ENCODE measurements at regions not wholly inside any gene's neighbourhood (a gene's known extent, or its start where the extent isn't known, plus 50 kb on each side); places are given as distances from the start of the nearest gene placed in this dataset.

GRCh38 chr14:100670017-100670752 lies 56.5 kb upstream of the DLK1 start:
- TF ChIP-seq GATAD2B (conservative IDR thresholded peaks at IDR 0.05; ENCODE audit: low read depth), result no peak
- no peak for TF ChIP-seq STAT1 (conservative IDR thresholded peaks at IDR 0.05)
- TF ChIP-seq, protein P1, sequence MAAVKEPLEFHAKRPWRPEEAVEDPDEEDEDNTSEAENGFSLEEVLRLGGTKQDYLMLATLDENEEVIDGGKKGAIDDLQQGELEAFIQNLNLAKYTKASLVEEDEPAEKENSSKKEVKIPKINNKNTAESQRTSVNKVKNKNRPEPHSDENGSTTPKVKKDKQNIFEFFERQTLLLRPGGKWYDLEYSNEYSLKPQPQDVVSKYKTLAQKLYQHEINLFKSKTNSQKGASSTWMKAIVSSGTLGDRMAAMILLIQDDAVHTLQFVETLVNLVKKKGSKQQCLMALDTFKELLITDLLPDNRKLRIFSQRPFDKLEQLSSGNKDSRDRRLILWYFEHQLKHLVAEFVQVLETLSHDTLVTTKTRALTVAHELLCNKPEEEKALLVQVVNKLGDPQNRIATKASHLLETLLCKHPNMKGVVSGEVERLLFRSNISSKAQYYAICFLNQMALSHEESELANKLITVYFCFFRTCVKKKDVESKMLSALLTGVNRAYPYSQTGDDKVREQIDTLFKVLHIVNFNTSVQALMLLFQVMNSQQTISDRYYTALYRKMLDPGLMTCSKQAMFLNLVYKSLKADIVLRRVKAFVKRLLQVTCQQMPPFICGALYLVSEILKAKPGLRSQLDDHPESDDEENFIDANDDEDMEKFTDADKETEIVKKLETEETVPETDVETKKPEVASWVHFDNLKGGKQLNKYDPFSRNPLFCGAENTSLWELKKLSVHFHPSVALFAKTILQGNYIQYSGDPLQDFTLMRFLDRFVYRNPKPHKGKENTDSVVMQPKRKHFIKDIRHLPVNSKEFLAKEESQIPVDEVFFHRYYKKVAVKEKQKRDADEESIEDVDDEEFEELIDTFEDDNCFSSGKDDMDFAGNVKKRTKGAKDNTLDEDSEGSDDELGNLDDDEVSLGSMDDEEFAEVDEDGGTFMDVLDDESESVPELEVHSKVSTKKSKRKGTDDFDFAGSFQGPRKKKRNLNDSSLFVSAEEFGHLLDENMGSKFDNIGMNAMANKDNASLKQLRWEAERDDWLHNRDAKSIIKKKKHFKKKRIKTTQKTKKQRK (IDR thresholded peaks at IDR 0.05; ENCODE audit: low read depth, low read length), result no peak
- TF ChIP-seq, protein P2, sequence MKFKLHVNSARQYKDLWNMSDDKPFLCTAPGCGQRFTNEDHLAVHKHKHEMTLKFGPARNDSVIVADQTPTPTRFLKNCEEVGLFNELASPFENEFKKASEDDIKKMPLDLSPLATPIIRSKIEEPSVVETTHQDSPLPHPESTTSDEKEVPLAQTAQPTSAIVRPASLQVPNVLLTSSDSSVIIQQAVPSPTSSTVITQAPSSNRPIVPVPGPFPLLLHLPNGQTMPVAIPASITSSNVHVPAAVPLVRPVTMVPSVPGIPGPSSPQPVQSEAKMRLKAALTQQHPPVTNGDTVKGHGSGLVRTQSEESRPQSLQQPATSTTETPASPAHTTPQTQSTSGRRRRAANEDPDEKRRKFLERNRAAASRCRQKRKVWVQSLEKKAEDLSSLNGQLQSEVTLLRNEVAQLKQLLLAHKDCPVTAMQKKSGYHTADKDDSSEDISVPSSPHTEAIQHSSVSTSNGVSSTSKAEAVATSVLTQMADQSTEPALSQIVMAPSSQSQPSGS (IDR thresholded peaks at IDR 0.05; ENCODE audit: low read length), result no peak
- TF ChIP-seq NBN (IDR thresholded peaks at IDR 0.05), result no peak
- TF ChIP-seq, protein P3, sequence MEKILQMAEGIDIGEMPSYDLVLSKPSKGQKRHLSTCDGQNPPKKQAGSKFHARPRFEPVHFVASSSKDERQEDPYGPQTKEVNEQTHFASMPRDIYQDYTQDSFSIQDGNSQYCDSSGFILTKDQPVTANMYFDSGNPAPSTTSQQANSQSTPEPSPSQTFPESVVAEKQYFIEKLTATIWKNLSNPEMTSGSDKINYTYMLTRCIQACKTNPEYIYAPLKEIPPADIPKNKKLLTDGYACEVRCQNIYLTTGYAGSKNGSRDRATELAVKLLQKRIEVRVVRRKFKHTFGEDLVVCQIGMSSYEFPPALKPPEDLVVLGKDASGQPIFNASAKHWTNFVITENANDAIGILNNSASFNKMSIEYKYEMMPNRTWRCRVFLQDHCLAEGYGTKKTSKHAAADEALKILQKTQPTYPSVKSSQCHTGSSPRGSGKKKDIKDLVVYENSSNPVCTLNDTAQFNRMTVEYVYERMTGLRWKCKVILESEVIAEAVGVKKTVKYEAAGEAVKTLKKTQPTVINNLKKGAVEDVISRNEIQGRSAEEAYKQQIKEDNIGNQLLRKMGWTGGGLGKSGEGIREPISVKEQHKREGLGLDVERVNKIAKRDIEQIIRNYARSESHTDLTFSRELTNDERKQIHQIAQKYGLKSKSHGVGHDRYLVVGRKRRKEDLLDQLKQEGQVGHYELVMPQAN (conservative IDR thresholded peaks at IDR 0.05), result no peak
- no peak for TF ChIP-seq ZSCAN29 (IDR thresholded peaks at IDR 0.05)
- no peak for TF ChIP-seq FOXM1 (IDR thresholded peaks at IDR 0.05; ENCODE audit: low read depth, low read length)
- no peak for TF ChIP-seq PBX3 (IDR thresholded peaks at IDR 0.05; ENCODE audit: insufficient replicate concordance, low read depth, low read length)
- TF ChIP-seq ZNF24 (IDR thresholded peaks at IDR 0.05), result no peak
- TF ChIP-seq TBL1XR1 (IDR thresholded peaks at IDR 0.05; ENCODE audit: low read depth, low read length), result no peak
- TF ChIP-seq POU2F2 (IDR thresholded peaks at IDR 0.05; ENCODE audit: borderline replicate concordance, low read depth, low read length), result no peak
- TF ChIP-seq HDAC6 (IDR thresholded peaks at IDR 0.05; ENCODE audit: unreplicated experiment), result no peak
- TF ChIP-seq MEF2A (IDR thresholded peaks at IDR 0.05; ENCODE audit: insufficient read depth, low read depth, low read length), result no peak
- H3K27ac ChIP-seq (ENCODE audit: control insufficient read depth, insufficient read depth), result no peak overlapping the region
- POLR2A ChIA-PET, result no interaction called here
- intact Hi-C loops (cut with micrococcal nuclease; ENCODE audit: unreplicated experiment), result no loop called here
- H3K9ac ChIP-seq (ENCODE audit: control insufficient read depth, insufficient read depth, low read length), result no peak overlapping the region
- H3K9me3 ChIP-seq (replicated peaks; ENCODE audit: control insufficient read depth, insufficient read depth, low read length), result no peaks in the 10 kb centered on the region
- DNase-seq (ENCODE audit: low read depth, low spot score), result no peak
- H3K4me3 ChIP-seq, result no peak overlapping the region
- in situ Hi-C loops (cut with MboI), result no loop called here
- SMC1A ChIA-PET (ENCODE audit: uncharacterized antibody, unreplicated experiment), result no interaction called here
- FAIRE-seq, result no peak
- H3K4me1 ChIP-seq (ENCODE audit: control insufficient read depth, insufficient read depth, low read length), result no peaks in the 10 kb centered on the region
- BruUV-seq (replicated peaks), result no TSS peak
- H2AFZ ChIP-seq (ENCODE audit: control insufficient read depth, low read depth, low read length), result no peak overlapping the region
- H3K27me3 ChIP-seq (replicated peaks in 1 of 2; ENCODE audit: control insufficient read depth in 2 of 2, insufficient read depth in 2 of 2, low read length in 1 of 2), result peaks cover 0 to 3% of the 10 kb centered on the region in 2 experiments; a peak in 3 of 4 replicates
- WGBS (ENCODE audit: insufficient coverage, insufficient replicate concordance, low lambda C conversion rate, missing lambda C conversion rate), result 26% methylated on average over 11 of the region's 11 CpGs
- no peaks in the 10 kb centered on the region for H3K36me3 ChIP-seq (ENCODE audit: control insufficient read depth in 2 of 2, insufficient read depth in 2 of 2, low read length in 1 of 2)
- H4K20me1 ChIP-seq (ENCODE audit: control insufficient read depth, insufficient read depth), result peaks cover 3% of the 10 kb centered on the region; the same call in 1 of the 2 replicates
- H3K79me2 ChIP-seq (ENCODE audit: control insufficient read depth, insufficient read depth, low read length), result no peaks in the 10 kb centered on the region
- RAD21 ChIA-PET (ENCODE audit: unreplicated experiment), result no interaction called here
- no peak for ATAC-seq
- CTCF ChIA-PET, result no interaction called here
- no peak overlapping the region for H3K4me2 ChIP-seq (ENCODE audit: control insufficient read depth, insufficient read depth)
